Erythroblast (primary cell): ENCODE measurements at regions not wholly inside any gene's neighbourhood (a gene's known extent, or its start where the extent isn't known, plus 50 kb on each side); places are given as distances from the start of the nearest gene placed in this dataset.
"Not testable (repeated sequence)": the region's sequence is repeated elsewhere in the genome, so short reads cannot be mapped to it uniquely, and the experiment has no call there.

Experiments
- DNase-seq, 2 experiments: peaks; one replicate each; lab custom pipeline; 2025; lab: John Stamatoyannopoulos, UW
- GATA1 ChIP-seq: IDR thresholded peaks from 2 replicates; pipeline ENCODE4 v1.6.1; 2011; ENCODE audit warnings: low read depth, mild to moderate bottlenecking, control low read depth, low read length, moderate library complexity
- POLR2A ChIP-seq: IDR thresholded peaks from 2 replicates; pipeline ENCODE4 v1.6.1; 2011; ENCODE audit warnings: mild to moderate bottlenecking, low read length

DNA sequence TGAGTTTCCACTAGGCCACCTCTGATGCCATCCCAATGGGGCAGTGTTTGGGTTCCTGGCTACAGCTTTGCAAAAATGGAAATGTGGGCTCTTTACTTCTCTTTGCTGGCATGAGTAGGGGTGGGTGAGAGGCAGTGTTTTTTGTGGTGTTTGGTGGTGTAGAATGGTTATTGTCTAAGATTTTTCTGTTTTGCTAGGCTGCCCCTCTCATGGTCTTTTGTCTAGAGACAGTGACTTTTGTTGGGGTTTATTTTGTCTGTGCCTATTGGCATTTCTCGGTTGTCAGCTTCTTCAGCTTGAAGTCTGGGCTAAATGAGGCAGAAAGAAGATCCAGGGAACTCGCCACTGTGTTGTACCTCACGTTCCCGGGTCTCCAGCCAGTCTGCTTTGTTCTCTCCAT lies 112.1 kb downstream of the CENPF start:
- TF ChIP-seq GATA1, result no peak
- TF ChIP-seq POLR2A, result no peak
- DNase-seq, result no peak

DNA sequence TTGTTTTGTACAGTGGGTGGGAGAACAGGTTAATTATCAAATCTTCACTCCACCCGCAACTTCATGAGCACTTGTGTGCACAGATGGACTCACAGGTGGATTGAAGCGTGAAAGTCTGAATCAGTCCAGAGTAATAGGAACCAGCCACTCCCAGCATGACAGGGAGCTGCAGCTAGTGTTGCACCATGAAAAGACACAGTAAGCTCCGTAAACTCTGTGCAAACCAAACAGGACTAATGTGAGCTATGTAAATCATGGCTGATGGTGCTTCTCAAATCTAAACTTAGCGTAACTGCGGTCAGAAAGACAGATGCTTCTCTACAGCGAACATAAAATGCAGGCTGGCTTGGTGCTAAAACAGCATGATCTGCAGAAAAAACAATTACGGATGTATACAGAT lies 114.4 kb downstream of the CENPF start:
- no peak for DNase-seq
- no peak for TF ChIP-seq POLR2A
- no peak for TF ChIP-seq GATA1

DNA sequence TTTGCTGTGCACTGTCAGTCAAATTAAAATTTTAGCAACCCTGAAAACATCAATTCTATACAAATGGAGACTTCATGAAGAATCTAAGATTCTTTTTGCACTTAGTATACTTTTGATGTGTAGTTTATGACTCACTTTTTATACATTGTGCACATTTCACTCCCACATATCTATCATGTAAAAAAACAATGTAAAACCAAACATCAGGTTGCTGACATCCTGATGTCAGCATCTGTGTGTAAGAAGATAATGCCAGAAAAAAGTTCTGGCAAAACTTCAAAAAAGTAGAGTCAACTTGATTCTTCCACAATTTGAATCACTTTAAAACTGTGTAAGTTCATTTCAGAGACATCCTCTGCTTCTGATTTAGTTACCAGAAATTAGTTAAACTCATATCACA lies 115.7 kb downstream of the CENPF start:
- TF ChIP-seq GATA1, result no peak
- no peak for TF ChIP-seq POLR2A
- DNase-seq, result no peak

DNA sequence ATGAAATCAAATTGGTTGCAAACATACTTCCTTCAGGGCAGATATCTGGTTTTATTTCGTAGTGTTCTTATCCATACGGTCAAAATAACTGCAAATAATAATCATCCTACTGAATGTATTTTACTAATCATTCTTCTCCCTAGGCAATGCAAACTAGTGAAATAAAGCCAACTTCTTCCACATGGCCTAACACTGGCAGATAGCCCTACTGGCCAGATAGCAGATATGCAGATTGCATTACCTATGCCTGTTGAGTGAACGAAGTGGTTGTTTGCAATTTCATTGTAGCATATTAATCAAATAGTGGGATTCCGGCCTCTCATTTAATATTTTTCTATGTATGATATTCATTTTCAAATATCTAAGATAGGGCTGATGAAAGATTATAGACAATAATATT lies 116.2 kb downstream of the CENPF start:
- TF ChIP-seq GATA1 (no peak), POLR2A (no peak)
- DNase-seq, result no peak

DNA sequence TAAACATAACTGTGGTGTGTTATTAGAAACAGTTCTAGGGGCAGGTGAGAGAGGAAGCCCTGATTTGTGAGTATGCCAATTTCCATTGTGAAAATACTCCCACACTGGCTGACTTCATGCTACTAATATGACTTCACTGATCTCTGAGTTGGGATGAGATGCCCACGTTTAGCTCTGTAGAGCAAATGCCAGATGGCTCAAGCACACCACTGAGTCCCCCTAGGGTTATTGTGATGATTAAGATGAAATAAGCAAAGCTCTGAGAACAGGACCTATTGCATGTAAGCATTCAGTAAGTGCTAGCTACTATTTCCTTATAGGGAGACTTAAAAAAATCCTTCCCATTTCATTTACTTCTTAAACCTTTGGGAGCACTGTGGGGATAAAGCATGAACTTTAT lies 117.6 kb downstream of the CENPF start:
- no peak for DNase-seq
- no peak for TF ChIP-seq GATA1

DNA sequence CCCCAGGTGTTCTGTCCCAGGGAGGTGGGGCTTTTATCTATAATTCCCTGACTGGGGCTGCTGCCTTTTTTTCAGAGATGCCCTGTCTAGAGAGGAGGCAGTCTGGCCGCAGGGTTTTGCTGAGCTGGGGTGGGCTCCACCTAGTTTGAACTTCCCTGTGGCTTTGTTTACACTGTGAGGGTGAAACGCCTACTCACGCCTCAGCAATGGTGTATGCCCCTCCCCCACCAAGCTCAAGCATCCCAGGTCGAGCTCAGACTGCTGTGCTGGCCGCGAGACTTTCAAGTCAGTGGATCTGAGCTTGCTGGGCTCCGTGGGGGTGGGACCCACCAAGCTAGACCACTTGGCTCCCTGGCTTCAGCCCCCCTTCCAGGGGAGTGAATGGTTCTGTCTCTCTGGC lies 124.3 kb downstream of the CENPF start:
- TF ChIP-seq GATA1, result no peak
- TF ChIP-seq POLR2A, result no peak
- DNase-seq, result no peak

DNA sequence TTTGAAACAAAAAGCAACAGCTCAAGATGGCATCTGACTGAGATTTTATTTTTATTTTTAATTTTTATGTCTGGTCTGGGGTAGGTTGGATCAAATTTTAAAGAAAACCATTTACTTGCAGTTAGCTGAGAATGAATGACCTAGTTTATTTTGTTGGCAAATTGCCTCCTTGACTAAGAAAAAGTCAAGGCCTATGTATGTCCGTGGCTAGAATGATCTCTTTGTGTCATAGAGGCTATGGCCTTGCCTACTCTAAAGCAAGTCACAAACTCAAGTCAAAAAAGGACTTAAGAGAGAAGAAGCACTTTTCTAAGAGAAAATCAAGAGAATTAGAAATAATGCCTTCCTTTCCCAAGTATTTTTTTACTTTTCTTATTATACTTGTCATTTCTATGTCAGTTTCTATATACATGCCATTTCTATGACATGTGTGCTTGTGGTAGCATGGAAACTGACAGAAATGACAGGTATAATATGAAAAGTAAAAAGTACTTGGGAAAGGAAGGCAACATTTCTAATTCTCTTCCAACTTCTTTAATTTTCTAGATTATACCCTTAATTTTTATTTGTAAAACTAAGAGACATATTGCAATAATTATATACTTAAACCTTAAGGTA lies 136.7 kb downstream of the CENPF start:
- no peak for DNase-seq

DNA sequence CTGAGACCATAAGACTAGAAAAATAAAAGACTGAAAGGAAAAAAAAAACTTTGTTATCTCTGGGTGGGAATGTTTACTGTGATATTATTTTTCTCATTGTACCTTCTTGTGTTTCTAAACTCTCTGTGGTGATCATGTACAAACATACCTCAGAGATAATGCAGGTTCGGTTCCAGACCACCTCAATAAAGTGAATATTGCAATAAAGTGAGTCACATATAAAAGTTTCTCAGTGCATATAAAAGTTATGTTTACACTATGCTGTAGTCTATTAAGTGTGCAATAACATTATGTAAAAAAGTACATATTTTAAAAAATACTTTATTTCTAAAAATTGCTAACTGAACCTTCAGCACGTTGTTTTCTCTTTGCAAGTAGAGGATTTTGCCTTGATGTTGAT lies 137.5 kb downstream of the CENPF start:
- no peak for DNase-seq
- TF ChIP-seq GATA1 (no peak), POLR2A (no peak)

More for the DNA sequence above, 136.7 kb downstream of the CENPF start:
- TF ChIP-seq POLR2A (no peak), GATA1 (no peak)

DNA sequence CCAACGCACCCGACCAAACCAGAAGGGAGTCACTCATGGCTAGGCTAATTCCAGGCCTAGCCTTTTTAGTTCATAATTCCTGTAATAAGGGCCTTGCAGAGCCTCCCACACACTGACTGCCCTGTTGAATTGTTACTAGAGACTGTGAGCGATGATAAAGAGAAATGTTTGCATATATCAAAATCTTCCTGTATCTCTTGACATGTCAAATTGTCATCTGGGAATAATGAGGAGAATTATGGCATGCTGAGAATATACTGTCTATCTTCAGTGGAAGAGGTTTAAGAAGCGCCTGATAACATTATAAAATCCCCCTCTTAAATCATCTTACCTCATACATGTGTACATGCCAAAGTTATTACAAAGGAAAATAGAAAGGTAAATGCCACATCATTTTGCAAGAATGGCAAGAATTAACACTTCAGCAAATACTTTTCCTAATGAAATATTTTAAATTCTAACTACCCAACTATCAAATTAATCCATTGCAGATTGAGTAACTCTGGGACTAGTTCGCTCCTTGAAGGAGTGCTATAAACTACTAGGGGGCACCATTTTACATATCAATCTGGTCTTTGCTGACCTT lies 144.1 kb downstream of the CENPF start:
- no peak for TF ChIP-seq POLR2A
- no peak for TF ChIP-seq GATA1
- no peak for DNase-seq

DNA sequence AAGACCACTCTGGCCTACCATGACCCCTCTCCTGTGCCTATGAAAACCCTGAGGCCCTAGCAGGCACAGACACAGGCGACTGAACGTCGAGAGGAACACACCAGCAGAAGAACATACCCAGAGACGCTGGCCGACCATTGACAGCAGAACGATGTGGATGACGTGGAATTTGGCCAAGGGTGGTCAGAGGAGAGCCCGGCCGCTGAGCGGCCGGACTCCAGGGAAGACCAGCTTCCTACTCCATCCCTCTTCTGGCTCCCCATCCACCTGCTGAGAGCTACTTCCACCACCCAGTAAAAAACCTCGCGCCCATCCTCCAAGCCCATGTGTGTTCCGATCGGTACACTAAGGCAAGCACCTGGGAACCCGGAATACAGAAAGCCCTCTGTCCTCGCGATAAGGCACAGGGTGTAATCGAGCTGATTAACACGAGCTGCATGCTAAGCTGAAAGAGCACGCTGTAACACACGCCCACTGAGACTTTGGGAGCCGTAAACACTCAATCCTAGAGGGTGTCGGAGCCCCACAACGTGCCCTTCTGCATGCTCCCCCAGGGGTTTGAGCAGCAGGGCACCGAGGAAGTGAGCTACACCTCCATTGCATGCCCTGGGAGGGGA lies 150.3 kb downstream of the CENPF start:
- TF ChIP-seq GATA1, result no peak
- TF ChIP-seq POLR2A, result no peak
- no peak for DNase-seq

DNA sequence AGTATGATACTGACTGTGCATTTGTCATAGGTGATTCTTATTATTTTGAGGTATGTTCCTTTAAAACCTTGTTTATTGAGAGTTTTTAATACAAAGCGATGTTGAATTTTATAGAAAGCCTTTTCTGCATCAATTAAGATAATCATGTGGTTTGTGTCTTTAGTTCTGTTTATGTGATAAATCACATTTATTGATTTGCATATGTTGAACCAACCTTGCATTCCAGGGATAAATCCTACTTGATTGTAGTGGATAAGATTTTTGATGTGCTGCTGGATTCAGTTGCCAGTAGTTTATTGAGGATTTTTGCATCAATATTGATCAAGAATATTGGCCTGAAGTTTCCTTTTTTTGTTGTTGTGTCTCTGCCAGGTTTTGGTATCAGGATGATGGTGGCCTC lies 158.0 kb downstream of the CENPF start:
- TF ChIP-seq POLR2A (no peak), GATA1 (no peak)
- DNase-seq, result no peak

DNA sequence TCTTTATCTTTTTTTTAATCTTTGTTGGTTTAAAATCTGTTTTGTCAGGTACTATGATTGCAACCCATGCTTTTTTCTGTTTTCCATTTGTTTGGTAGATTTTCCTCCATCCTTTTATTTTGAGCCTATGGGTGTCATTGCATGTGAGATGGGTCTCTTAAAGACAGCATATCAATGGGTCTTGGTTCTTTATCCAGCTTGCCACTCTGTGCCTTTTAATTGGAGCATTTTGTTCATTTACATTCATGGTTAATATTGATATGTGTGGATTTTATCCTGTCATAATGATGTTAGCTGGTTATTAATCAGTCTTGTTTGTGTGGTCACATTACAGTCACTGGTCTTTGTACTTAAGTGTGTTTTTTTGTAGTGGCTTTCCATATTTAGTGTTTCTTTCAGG lies 159.9 kb downstream of the CENPF start:
- no peak for DNase-seq
- TF ChIP-seq GATA1 (no peak), POLR2A (no peak)

DNA sequence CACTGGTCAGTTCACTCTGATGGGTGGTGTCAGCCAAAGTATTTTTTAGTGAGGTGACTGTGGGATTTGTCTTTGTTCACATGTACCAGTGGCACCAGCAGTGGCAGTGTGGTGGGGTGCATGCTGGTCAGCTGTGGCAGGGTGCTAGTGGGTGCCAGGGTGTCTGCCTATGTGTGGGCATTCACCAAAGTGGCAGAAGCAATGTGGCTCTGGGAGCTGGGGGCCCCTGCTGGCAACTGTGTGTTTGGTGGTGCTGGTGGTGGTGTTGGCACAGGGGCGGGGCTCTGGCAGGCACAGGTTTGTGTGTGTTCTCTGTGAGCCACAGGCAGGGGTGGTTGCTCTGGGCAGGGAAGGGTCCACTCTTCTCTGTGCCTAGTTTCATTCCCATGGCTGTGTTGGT lies 161.5 kb downstream of the CENPF start:
- TF ChIP-seq POLR2A (no peak), GATA1 (no peak)
- DNase-seq, result no peak

DNA sequence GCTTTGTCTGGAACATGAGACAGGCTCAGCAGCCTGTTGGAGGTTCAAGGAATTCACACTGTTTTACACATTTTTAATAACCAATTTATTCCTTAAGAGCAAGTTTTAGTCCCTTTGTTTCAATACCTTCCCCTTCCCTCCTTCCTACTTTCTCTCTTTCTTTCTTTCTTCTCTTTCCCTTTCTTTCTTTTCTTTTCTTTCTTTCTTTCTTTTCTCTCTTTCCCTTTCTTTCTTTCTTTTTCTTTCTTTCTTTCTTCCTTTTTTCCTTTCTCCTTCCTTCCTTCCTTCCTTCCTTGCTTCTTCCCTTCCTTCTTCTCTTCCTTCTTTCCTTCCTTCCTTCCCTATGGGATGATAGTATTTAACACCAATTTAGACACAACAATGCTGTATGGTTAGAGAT lies 164.2 kb downstream of the CENPF start:
- no peak for DNase-seq
- TF ChIP-seq GATA1 (no peak), POLR2A (no peak)

DNA sequence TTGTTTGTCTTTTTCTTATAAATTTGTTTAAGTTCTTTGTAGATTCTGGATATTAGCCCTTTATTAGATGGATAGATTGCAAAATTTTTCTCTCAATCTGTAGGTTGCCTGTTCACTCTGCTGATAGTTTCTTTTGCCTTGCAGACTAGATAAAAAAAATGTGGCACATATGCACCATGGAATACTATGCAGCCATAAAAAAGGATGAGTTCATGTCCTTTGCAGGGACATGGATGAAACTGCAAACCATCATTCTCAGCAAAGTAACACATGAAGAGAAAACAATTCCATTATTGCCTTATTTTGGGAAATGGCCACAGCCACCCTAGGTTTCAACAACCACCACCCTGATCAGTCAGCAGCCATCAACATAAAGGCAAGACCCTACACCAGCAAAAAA lies 166.7 kb downstream of the CENPF start:
- DNase-seq, result not testable (repeated sequence)

DNA sequence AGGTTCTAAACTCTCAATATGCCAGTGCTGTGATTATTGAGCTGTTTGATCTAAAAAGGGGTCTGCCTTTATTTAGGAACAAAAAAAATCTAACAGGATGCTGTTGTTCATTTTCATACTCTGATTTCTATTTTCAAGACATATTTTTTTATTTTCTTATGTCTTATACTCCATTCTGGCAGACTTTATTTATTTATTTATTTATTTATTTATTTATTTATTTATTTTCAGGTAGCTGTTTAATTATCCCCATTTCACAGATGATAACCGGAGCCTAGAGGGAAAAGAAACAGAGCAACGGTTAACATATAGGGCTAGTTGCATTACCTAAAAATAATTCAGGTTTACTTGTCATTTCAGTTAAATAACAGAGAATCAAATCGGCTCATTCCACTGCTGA lies 174.4 kb downstream of the CENPF start:
- no peak for TF ChIP-seq GATA1
- no peak for TF ChIP-seq POLR2A
- no peak for DNase-seq

DNA sequence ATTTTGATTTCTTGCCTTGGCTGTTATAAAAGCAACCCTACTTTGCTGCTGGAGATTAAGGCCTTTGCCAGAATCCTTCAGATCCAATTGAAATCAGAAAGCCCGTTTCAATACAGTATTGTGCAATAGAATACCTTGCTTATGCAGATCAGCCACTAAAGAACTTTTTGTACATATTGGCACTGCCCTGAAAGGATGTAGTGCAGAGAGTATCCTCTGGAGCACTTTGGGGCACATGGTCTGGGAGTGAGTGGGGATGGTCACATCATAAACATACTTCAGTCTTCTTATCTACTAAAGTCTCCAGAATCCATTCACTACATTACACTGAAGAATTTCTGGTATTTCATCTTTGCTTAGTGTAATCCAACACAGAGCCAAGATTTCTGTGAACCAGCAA lies 189.0 kb downstream of the CENPF start:
- DNase-seq, result no peak

More for the DNA sequence above, 189.0 kb downstream of the CENPF start:
- TF ChIP-seq POLR2A, result no peak
- TF ChIP-seq GATA1, result no peak
